Panc1 (cell line): ENCODE measurements at regions not wholly inside any gene's neighbourhood (a gene's known extent, or its start where the extent isn't known, plus 50 kb on each side); places are given as distances from the start of the nearest gene placed in this dataset.

ENCODE experiments used
- ATAC-seq: fragments of 200-7000 bp; cut with Tn5 transposase; 2 replicates; pipeline ENCODE4 v1.9.1; 2020; ENCODE audit warnings: mild to moderate bottlenecking, moderate library complexity
- BruUV-seq: library from RNA; stranded (reverse); fragments of 400-500 nt; replicated peaks from 2 replicates; lab custom pipeline; 2021; lab: Mats Ljungman, UMichigan
- CTCF ChIA-PET: fragments of 300-600 bp; sonication (Branson Sonifier 250); formaldehyde crosslinking; loops from one replicate; lab custom pipeline; 2022; ENCODE audit warnings: antibody characterized with exemption; lab: Charles Lee
- POLR2A ChIA-PET: fragments of 300-600 bp; sonication (Branson Sonifier 250); formaldehyde crosslinking; loops from one replicate; lab custom pipeline; 2022; ENCODE audit warnings: antibody characterized with exemption; lab: Charles Lee
- DNase-seq: peaks from one replicate; pipeline ENCODE4 v3.0.0-alpha.2; 2010; ENCODE audit warnings: low read depth, low spot score
- H3K27ac ChIP-seq: 2 replicates; pipeline ENCODE4 v1.5.1; 2011; ENCODE audit warnings: mild to moderate bottlenecking, low read length, inconsistent platforms
- H3K27me3 ChIP-seq: fragments of 200-500 bp; sonication (Bioruptor generic); 2 replicates; pipeline ENCODE4 v1.6.0; 2014; ENCODE audit warnings: low read length, inconsistent platforms; ENCODE audit not compliant: control insufficient read depth, insufficient read depth
- H3K36me3 ChIP-seq: fragments of 200-500 bp; sonication (Bioruptor generic); 2 replicates; pipeline ENCODE4 v1.5.1; 2014; ENCODE audit warnings: inconsistent platforms, mild to moderate bottlenecking, low read length, moderate library complexity; ENCODE audit not compliant: control insufficient read depth, insufficient read depth
- H3K4me1 ChIP-seq: 2 replicates; pipeline ENCODE4 v1.5.1; 2011; ENCODE audit warnings: inconsistent platforms, mild to moderate bottlenecking, low read length, moderate library complexity; ENCODE audit not compliant: control insufficient read depth, insufficient read depth
- H3K4me3 ChIP-seq, 2 experiments: 2 replicates each; pipeline ENCODE4 v1.5.1; 2011 to 2012; ENCODE audit warnings: low read depth in 2 of 2, low read length in 2 of 2, mild to moderate bottlenecking in 2 of 2, inconsistent platforms in 1 of 2, moderate library complexity in 1 of 2
- H3K9me3 ChIP-seq: fragments of 200-500 bp; sonication (Bioruptor generic); 2 replicates; pipeline ENCODE4 v1.5.1; 2014; ENCODE audit warnings: low read depth, mild to moderate bottlenecking, inconsistent platforms, low read length, moderate library complexity; ENCODE audit not compliant: control insufficient read depth, insufficient read depth
- POLR2AphosphoS5 ChIP-seq: IDR thresholded peaks from 2 replicates; pipeline ENCODE4 v1.6.1; 2012; ENCODE audit warnings: mild to moderate bottlenecking, low read depth, low read length, moderate library complexity
- SIN3A ChIP-seq: IDR thresholded peaks from 2 replicates; pipeline ENCODE4 v1.6.1; 2012; ENCODE audit warnings: low read depth, mild to moderate bottlenecking, low read length, moderate library complexity, borderline replicate concordance; ENCODE audit not compliant: insufficient read depth
- TCF7L2 ChIP-seq: IDR thresholded peaks from 2 replicates; pipeline ENCODE4 v1.6.1; 2011; ENCODE audit warnings: mild to moderate bottlenecking, low read depth, low read length, inconsistent platforms
- in situ Hi-C: cut with HindIII; loops from 2 replicates; pipeline ENCODE4 v1.10.0; 2016; ENCODE audit warnings: low sequenced_read_pairs, low pct_unique_long_range_greater_than_20kb
- intact Hi-C: fragments of 100-400 bp; cut with micrococcal nuclease; formaldehyde crosslinking; loops from one replicate; pipeline ENCODE4 v1.10.0; 2022; ENCODE audit not compliant: unreplicated experiment
- TF ChIP-seq, protein P1 (sequence below), 2 experiments: IDR thresholded peaks; 2 replicates each; pipeline ENCODE4 v1.6.1; 2011 to 2012; ENCODE audit warnings: low read depth in 2 of 2, control low read depth in 1 of 2, low read length in 1 of 2, mild to moderate bottlenecking in 1 of 2, moderate library complexity in 1 of 2; ENCODE audit not compliant: insufficient read depth in 1 of 2
- TF ChIP-seq, protein P2 (sequence below): fragments of 450-650 bp; IDR thresholded peaks from 2 replicates; pipeline ENCODE4 v1.5.1; 2017; ENCODE audit warnings: mild to moderate bottlenecking

DNA sequence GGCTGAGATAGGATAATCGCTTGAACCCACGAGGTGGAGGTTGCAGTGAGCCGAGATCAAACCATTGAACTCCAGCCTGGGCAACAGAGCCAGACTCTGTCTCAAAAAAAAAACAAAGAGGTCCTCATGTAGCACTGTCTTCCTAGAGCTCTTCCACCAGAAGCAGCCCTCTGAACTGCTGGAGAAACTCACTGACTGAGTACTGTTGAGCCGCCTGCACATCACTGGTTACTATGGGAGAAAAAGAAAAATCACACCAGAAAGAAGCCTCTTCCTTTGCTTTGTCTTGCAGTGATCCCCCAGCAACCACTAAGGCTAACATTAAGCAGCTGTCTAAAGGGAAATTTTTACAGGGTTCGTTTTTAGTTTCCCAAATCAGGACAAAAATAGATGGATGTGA, 112.9 kb upstream of the LYPLAL1 start:
- Histone ChIP-seq H3K27ac (no peak overlapping the region; the same call in 1 of the 2 replicates), H3K4me1 (no peaks in the 10 kb centered on the region), H3K36me3 (no peaks in the 10 kb centered on the region), H3K27me3 (no peaks in the 10 kb centered on the region), H3K4me3 (no peak overlapping the region), H3K9me3 (no peaks in the 10 kb centered on the region; the same call in 1 of the 2 replicates)
- ChIA-PET CTCF (no interaction called here), POLR2A (no interaction called here)
- intact Hi-C loops (loop anchor here (10.0 kb wide), 1 partner anchor 366 kb away; no protein-coding TSS in a partner anchor), in situ Hi-C loops (no loop called here)
- no TSS peak for BruUV-seq
- no peak for DNase-seq
- TF ChIP-seq POLR2AphosphoS5 = no peak
- TF ChIP-seq SIN3A = no peak
- TF ChIP-seq TCF7L2 = no peak
- TF ChIP-seq, protein P1, sequence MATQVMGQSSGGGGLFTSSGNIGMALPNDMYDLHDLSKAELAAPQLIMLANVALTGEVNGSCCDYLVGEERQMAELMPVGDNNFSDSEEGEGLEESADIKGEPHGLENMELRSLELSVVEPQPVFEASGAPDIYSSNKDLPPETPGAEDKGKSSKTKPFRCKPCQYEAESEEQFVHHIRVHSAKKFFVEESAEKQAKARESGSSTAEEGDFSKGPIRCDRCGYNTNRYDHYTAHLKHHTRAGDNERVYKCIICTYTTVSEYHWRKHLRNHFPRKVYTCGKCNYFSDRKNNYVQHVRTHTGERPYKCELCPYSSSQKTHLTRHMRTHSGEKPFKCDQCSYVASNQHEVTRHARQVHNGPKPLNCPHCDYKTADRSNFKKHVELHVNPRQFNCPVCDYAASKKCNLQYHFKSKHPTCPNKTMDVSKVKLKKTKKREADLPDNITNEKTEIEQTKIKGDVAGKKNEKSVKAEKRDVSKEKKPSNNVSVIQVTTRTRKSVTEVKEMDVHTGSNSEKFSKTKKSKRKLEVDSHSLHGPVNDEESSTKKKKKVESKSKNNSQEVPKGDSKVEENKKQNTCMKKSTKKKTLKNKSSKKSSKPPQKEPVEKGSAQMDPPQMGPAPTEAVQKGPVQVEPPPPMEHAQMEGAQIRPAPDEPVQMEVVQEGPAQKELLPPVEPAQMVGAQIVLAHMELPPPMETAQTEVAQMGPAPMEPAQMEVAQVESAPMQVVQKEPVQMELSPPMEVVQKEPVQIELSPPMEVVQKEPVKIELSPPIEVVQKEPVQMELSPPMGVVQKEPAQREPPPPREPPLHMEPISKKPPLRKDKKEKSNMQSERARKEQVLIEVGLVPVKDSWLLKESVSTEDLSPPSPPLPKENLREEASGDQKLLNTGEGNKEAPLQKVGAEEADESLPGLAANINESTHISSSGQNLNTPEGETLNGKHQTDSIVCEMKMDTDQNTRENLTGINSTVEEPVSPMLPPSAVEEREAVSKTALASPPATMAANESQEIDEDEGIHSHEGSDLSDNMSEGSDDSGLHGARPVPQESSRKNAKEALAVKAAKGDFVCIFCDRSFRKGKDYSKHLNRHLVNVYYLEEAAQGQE (IDR thresholded peaks at IDR 0.05; ENCODE audit: insufficient read depth in 1 of 2, low read depth in 2 of 2, low read length in 1 of 2) = no peak
- TF ChIP-seq, protein P2, sequence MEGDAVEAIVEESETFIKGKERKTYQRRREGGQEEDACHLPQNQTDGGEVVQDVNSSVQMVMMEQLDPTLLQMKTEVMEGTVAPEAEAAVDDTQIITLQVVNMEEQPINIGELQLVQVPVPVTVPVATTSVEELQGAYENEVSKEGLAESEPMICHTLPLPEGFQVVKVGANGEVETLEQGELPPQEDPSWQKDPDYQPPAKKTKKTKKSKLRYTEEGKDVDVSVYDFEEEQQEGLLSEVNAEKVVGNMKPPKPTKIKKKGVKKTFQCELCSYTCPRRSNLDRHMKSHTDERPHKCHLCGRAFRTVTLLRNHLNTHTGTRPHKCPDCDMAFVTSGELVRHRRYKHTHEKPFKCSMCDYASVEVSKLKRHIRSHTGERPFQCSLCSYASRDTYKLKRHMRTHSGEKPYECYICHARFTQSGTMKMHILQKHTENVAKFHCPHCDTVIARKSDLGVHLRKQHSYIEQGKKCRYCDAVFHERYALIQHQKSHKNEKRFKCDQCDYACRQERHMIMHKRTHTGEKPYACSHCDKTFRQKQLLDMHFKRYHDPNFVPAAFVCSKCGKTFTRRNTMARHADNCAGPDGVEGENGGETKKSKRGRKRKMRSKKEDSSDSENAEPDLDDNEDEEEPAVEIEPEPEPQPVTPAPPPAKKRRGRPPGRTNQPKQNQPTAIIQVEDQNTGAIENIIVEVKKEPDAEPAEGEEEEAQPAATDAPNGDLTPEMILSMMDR = no peak
- no peak for ATAC-seq

GRCh38 chr1:219062161-219062560, 111.5 kb upstream of the LYPLAL1 start:
- Histone ChIP-seq H3K9me3 (no peaks in the 10 kb centered on the region; the same call in 1 of the 2 replicates), H3K36me3 (no peaks in the 10 kb centered on the region), H3K27ac (no peak overlapping the region), H3K4me1 (peaks cover 5% of the 10 kb centered on the region; the same call in 1 of the 2 replicates), H3K4me3 (no peak overlapping the region), H3K27me3 (no peaks in the 10 kb centered on the region)
- TF ChIP-seq SIN3A (no peak), TCF7L2 (no peak), POLR2AphosphoS5 (no peak)
- TF ChIP-seq, protein P2 = no peak
- TF ChIP-seq, protein P1 (IDR thresholded peaks at IDR 0.05; ENCODE audit: insufficient read depth in 1 of 2, low read depth in 2 of 2, low read length in 1 of 2) = no peak
- in situ Hi-C loops = no loop called here
- ChIA-PET CTCF (interaction anchor here (0.6 kb wide), 1 partner anchor 236 kb away, joined by 6 read pairs; no protein-coding TSS in a partner anchor), POLR2A (no interaction called here)
- no TSS peak for BruUV-seq
- ATAC-seq (no peak), DNase-seq (no peak)
- intact Hi-C loops = loop anchor here (10.0 kb wide), 1 partner anchor 367 kb away; no protein-coding TSS in a partner anchor
